Heart right ventricle (tissue), 16 donors: ENCODE measurements at regions not wholly inside any gene's neighbourhood (a gene's known extent, or its start where the extent isn't known, plus 50 kb on each side); places are given as distances from the start of the nearest gene placed in this dataset.

Source experiments
- ATAC-seq, 8 donors: fragments of 200-7000 bp; cut with Tn5 transposase; one replicate each; pipeline ENCODE4 v1.9.1; 2020; ENCODE audit warnings: mild to moderate bottlenecking in 8 of 8, moderate library complexity in 8 of 8, moderate number of reproducible peaks in 1 of 8
- DNase-seq, 2 donors: peaks; one replicate each; pipeline ENCODE4 v3.0.0-alpha.2; 2020
- H3K27ac ChIP-seq, 10 donors: fragments of 200-600 bp; sonication (generic) in 2 of 10; one replicate each; pipeline versions ENCODE4 v1.5.0 to v1.8.0; 2020 to 2022; ENCODE audit warnings: mild to moderate bottlenecking in 3 of 10
- H3K27me3 ChIP-seq, 7 donors: fragments of 200-600 bp; one replicate each; pipeline ENCODE4 v1.8.0; 2021 to 2022; ENCODE audit warnings: mild to moderate bottlenecking in 2 of 7
- H3K36me3 ChIP-seq, 9 donors: fragments of 200-600 bp; sonication (generic) in 1 of 9; one replicate each; pipeline versions ENCODE4 v1.5.0 to v1.8.0; 2020 to 2022; ENCODE audit warnings: mild to moderate bottlenecking in 2 of 9
- H3K4me1 ChIP-seq, 9 donors: fragments of 200-600 bp; sonication (generic) in 1 of 9; one replicate each; pipeline versions ENCODE4 v1.5.0 to v1.8.0; 2020 to 2022; ENCODE audit warnings: mild to moderate bottlenecking in 4 of 9
- H3K4me3 ChIP-seq, 10 donors: fragments of 200-600 bp; sonication (generic) in 2 of 10; one replicate each; pipeline versions ENCODE4 v1.5.0 to v1.8.0; 2020 to 2022; ENCODE audit warnings: mild to moderate bottlenecking in 7 of 10, moderate library complexity in 2 of 10
- H3K9me3 ChIP-seq, 11 donors: fragments of 200-600 bp in 10 of 11; sonication (generic) in 2 of 11; one replicate each; pipeline versions ENCODE4 v1.5.0 to v1.8.0; 2013 to 2022; ENCODE audit warnings: mild to moderate bottlenecking in 2 of 11, control low read depth in 1 of 11, moderate library complexity in 1 of 11
- WGBS, 2 donors: extraction: QIAGEN DNeasy Blood & Tissue Kit; methylation state at CpG; one replicate each; pipeline ENCODE4 v1.1.7; 2013; ENCODE audit warnings: inconsistent platforms in 1 of 2; 5-methylcytosine and 5-hydroxymethylcytosine counted together
- intact Hi-C, 10 donors: fragments of 100-400 bp; cut with DNase I; formaldehyde crosslinking; loops; one replicate each; pipeline versions ENCODE4 v1.11.1 to v1.14.2; 2022
- TF ChIP-seq, protein P1 (sequence below), 9 donors: fragments of 200-600 bp; sonication (generic) in 2 of 9; IDR thresholded peaks; one replicate each; pipeline versions ENCODE4 v1.5.0 to v1.8.0; 2021 to 2022; ENCODE audit warnings: antibody characterized with exemption in 9 of 9, mild to moderate bottlenecking in 5 of 9, moderate library complexity in 1 of 9
- donor health status: Arrhythmogenic right ventricular cardiomyopathy.
- donor health status: ischemic (EF 13 %, LVEDD 7.1; RV severe dilation, severe dysfunction).
- donor health status: healthy with polysubstance abuse.
- donor health status: DM: no; HTN: yes; CAD: no.
- donor health status: DM: no; HTN: no; CAD: no.
- donor health status: ischemic (EF 25% LVEDD 6.9; RV normal size, moderate dysfunction).
- donor health status: ischemic (EF 25% LVEDD 5.7; RV mildly dilated, moderate dysfunction).
- donor health status: healthy.
- donor health status: DM: yes; HTN: yes; CAD: no.
- donor health status: Ischemic cardiomyopathy.
- donor health status: ischemic (EF 35%, LVEDD 5.7; RV mildly dilated, moderate dysfunction).
- donor health status: nonischemic (EF 11% LVEDD 7.7; RV severe dilation, severe dysfunction).
- donor health status: DM: yes; HTN: yes; CAD: no.
- donor health status: PGD.
- donor health status: ischemic (EF 29% LVEDD 5.4; RV normal size, mild dysfunction).
- donor health status: nonischemic (EF 23%, LVEDD 6.1; RV moderate dilation, normal function).

DNA sequence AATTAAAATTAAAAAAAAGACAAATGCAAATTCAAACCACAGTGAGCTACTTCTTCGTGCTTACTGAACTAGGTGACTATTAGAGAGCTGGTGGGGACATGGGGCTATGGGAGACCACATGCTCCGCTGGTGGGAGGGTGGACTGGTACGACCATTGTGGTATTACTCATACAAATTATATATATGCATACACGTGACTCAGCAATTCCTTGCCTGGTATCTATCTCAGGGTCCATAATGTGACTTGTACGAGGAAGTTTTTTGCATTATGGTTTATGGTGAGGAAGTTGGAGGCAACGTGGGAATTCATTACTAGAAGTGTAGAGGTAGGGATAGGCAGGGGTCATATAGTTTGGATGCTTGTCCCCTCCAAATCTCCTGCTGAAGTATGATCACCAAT lies 1112.7 kb downstream of the TYW1 start:
- Histone ChIP-seq H3K4me1 (peaks cover 0 to 9% (median 0%) of the 10 kb centered on the region in 9 donors), H3K4me3 (no peak overlapping the region), H3K9me3 (peaks cover 0 to 4% (median 0%) of the 10 kb centered on the region in 11 donors), H3K27ac (no peak overlapping the region), H3K36me3 (no peaks in the 10 kb centered on the region), H3K27me3 (peaks cover 0 to 62% (median 25%) of the 10 kb centered on the region in 7 donors)
- intact Hi-C loops = no loop called here
- DNase-seq (no peak), ATAC-seq (no peak)
- 80 to 86% methylated on average over 6 of the region's 6 CpGs for WGBS, 2 donors
- TF ChIP-seq, protein P1, sequence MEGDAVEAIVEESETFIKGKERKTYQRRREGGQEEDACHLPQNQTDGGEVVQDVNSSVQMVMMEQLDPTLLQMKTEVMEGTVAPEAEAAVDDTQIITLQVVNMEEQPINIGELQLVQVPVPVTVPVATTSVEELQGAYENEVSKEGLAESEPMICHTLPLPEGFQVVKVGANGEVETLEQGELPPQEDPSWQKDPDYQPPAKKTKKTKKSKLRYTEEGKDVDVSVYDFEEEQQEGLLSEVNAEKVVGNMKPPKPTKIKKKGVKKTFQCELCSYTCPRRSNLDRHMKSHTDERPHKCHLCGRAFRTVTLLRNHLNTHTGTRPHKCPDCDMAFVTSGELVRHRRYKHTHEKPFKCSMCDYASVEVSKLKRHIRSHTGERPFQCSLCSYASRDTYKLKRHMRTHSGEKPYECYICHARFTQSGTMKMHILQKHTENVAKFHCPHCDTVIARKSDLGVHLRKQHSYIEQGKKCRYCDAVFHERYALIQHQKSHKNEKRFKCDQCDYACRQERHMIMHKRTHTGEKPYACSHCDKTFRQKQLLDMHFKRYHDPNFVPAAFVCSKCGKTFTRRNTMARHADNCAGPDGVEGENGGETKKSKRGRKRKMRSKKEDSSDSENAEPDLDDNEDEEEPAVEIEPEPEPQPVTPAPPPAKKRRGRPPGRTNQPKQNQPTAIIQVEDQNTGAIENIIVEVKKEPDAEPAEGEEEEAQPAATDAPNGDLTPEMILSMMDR (IDR thresholded peaks at IDR 0.05) = no peak

DNA sequence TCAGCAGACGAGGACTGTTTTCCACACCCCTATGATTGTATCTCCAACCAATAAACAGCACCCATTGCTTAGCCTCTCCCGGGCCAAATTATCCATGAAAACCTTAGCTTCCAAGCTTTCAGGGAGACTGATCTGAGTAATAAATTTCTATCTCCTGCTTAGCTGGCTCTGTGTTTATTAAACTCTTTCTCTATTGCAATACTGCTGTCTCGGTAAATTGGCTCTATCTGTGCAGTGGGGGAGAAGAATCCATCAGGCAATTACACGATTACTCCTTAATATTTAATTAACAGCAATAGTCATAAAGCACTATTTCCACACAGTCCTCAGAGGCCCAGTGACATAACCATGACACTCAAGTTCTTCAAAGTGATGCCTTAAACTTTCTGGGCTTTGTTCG lies 1122.8 kb downstream of the TYW1 start:
- Histone ChIP-seq H3K4me3 (no peak overlapping the region), H3K27ac (no peak overlapping the region), H3K9me3 (peaks cover 0 to 31% (median 19%) of the 10 kb centered on the region in 11 donors), H3K4me1 (no peaks in the 10 kb centered on the region), H3K27me3 (peaks cover 0 to 13% (median 0%) of the 10 kb centered on the region in 7 donors), H3K36me3 (no peaks in the 10 kb centered on the region)
- ATAC-seq (no peak), DNase-seq (no peak)
- TF ChIP-seq, protein P1 (IDR thresholded peaks at IDR 0.05) = no peak
- WGBS, 2 donors = 83 to 89% methylated on average over 5 of the region's 5 CpGs
- intact Hi-C loops = no loop called here

DNA sequence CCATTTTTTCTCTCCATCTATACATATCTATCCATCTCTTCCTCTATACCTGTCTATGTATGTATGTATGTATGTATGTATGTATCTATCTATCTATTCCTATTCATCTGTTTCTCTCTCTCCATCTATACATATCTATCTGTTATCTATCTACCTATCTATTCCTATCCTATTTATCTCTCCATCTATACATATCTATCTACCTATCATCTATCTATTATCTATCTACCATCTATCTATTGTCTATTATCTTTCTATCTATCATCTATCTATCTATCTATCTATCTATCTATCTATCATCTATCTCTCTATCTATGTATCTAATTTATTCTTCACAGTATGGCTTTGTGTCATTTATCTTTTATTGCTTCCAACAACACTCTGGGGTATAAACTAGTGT lies 1124.4 kb downstream of the TYW1 start:
- DNase-seq (no peak), ATAC-seq (no peak)
- H3K4me1 ChIP-seq = no peaks in the 10 kb centered on the region
- H3K36me3 ChIP-seq = no peaks in the 10 kb centered on the region
- TF ChIP-seq, protein P1 (IDR thresholded peaks at IDR 0.05) = no peak
- H3K27me3 ChIP-seq = peaks cover 0 to 21% (median 3%) of the 10 kb centered on the region in 7 donors
- intact Hi-C loops = no loop called here
- no peak overlapping the region for H3K4me3 ChIP-seq
- no peak overlapping the region for H3K27ac ChIP-seq
- H3K9me3 ChIP-seq = peaks cover 0 to 31% (median 19%) of the 10 kb centered on the region in 11 donors

DNA sequence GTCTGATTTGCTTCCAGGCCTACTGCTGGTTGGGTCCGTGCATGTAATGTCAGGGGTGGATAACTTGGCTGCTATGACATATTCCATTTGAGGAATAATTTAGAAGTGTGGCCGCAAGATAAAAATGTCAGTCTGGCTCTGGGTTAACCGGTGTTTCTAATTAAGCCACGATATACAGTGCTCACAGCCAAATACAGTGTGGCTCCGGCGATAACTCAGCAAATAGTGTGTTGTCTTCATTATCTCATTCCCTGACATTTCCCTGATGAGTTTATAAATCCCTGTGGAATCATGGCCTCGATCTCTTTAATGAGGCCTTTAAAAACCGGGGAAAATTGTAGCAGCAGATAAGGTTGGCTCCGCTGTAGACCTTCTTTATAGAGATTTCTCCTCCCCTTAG lies 1125.0 kb downstream of the TYW1 start:
- no peak for ATAC-seq
- Histone ChIP-seq H3K36me3 (no peaks in the 10 kb centered on the region), H3K4me3 (no peak overlapping the region), H3K9me3 (peaks cover 0 to 31% (median 19%) of the 10 kb centered on the region in 11 donors), H3K27me3 (peaks cover 0 to 17% (median 3%) of the 10 kb centered on the region in 7 donors), H3K27ac (no peak overlapping the region), H3K4me1 (no peaks in the 10 kb centered on the region)
- DNase-seq = no peak
- TF ChIP-seq, protein P1 (IDR thresholded peaks at IDR 0.05) = no peak
- intact Hi-C loops = no loop called here
- WGBS, 2 donors = 60% methylated on average over 9 of the region's 9 CpGs
